Neuronal stem cell (in vitro differentiated cells): ENCODE measurements at regions not wholly inside any gene's neighbourhood (a gene's known extent, or its start where the extent isn't known, plus 50 kb on each side); places are given as distances from the start of the nearest gene placed in this dataset.
"Not testable (repeated sequence)": the region's sequence is repeated elsewhere in the genome, so short reads cannot be mapped to it uniquely, and the experiment has no call there.

ENCODE experiments used
- DNase-seq: peaks from one replicate; pipeline ENCODE4 v3.0.0-alpha.2; 2013; ENCODE audit warnings: low spot score
- H2AFZ ChIP-seq: one replicate; pipeline ENCODE4 v1.6.1; 2013; ENCODE audit warnings: mild to moderate bottlenecking, low read length, inconsistent platforms
- H2AK5ac ChIP-seq: 2 replicates; pipeline ENCODE4 v1.6.1; 2013; ENCODE audit warnings: low read depth, mild to moderate bottlenecking, inconsistent platforms, low read length, moderate library complexity, mixed read lengths
- H2BK120ac ChIP-seq: 2 replicates; pipeline ENCODE4 v1.6.1; 2013; ENCODE audit warnings: low read depth, mild to moderate bottlenecking, inconsistent platforms, low read length, moderate library complexity, mixed read lengths
- H2BK12ac ChIP-seq: one replicate; pipeline ENCODE4 v1.6.1; 2013; ENCODE audit warnings: low read length, inconsistent platforms
- H2BK15ac ChIP-seq: 2 replicates; pipeline ENCODE4 v1.6.1; 2013; ENCODE audit warnings: mild to moderate bottlenecking, low read length, inconsistent platforms, mixed read lengths
- H2BK5ac ChIP-seq: one replicate; pipeline ENCODE4 v1.6.1; 2013; ENCODE audit warnings: inconsistent platforms, mild to moderate bottlenecking, low read length, moderate library complexity
- H3K14ac ChIP-seq: one replicate; pipeline ENCODE4 v1.6.1; 2013; ENCODE audit warnings: low read length, inconsistent platforms
- H3K18ac ChIP-seq: 2 replicates; pipeline ENCODE4 v1.6.1; 2013; ENCODE audit warnings: low read length, inconsistent platforms
- H3K23ac ChIP-seq: 2 replicates; pipeline ENCODE4 v1.6.1; 2013; ENCODE audit warnings: low read depth, mild to moderate bottlenecking, mixed read lengths, low read length, inconsistent platforms; ENCODE audit not compliant: poor library complexity
- H3K27ac ChIP-seq: replicated peaks from 3 replicates; pipeline ENCODE4 v1.5.1; 2013; ENCODE audit warnings: low read length, inconsistent platforms
- H3K27me3 ChIP-seq, 3 experiments: 2 replicates each; pipeline ENCODE4 v1.6.1; 2013; ENCODE audit warnings: low read length in 3 of 3, mild to moderate bottlenecking in 2 of 3, inconsistent platforms in 1 of 3, low read depth in 1 of 3, mixed read lengths in 1 of 3, moderate library complexity in 1 of 3; ENCODE audit not compliant: control insufficient read depth in 3 of 3, insufficient read depth in 3 of 3
- H3K36me3 ChIP-seq, 2 donors: replicated peaks in 1 of 2; 2 replicates each; pipeline ENCODE4 v1.6.1; 2013; ENCODE audit warnings: low read length in 2 of 2; ENCODE audit not compliant: control insufficient read depth in 2 of 2, insufficient read depth in 2 of 2
- H3K4ac ChIP-seq: 2 replicates; pipeline ENCODE4 v1.6.1; 2013; ENCODE audit warnings: inconsistent platforms, mild to moderate bottlenecking, low read length, moderate library complexity
- H3K4me1 ChIP-seq, 2 donors: 1 replicate in 1 of 2; 2 replicates in 1 of 2; pipeline ENCODE4 v1.6.1; 2013; ENCODE audit warnings: low read length in 2 of 2, low read depth in 1 of 2; ENCODE audit not compliant: control insufficient read depth in 2 of 2, insufficient read depth in 1 of 2
- H3K4me2 ChIP-seq: one replicate; pipeline ENCODE4 v1.6.1; 2013; ENCODE audit warnings: mild to moderate bottlenecking, low read length, inconsistent platforms; ENCODE audit not compliant: insufficient read depth, poor library complexity, severe bottlenecking
- H3K4me3 ChIP-seq, 2 donors: 2 replicates each; pipeline ENCODE4 v1.5.1; 2013; ENCODE audit warnings: low read length in 2 of 2, mild to moderate bottlenecking in 2 of 2, inconsistent platforms in 1 of 2, moderate library complexity in 1 of 2
- H3K79me1 ChIP-seq: one replicate; pipeline ENCODE4 v1.6.1; 2013; ENCODE audit warnings: low read depth, mild to moderate bottlenecking, inconsistent platforms, low read length, moderate library complexity
- H3K9ac ChIP-seq: one replicate; pipeline ENCODE4 v1.6.1; 2013; ENCODE audit warnings: mild to moderate bottlenecking, low read depth, low read length, inconsistent platforms; ENCODE audit not compliant: poor library complexity
- H3K9me3 ChIP-seq, 2 donors: replicated peaks in 1 of 2; 2 replicates each; pipeline versions ENCODE3 to v1.6.1; 2013; ENCODE audit warnings: low read length in 2 of 2, mild to moderate bottlenecking in 2 of 2, inconsistent platforms in 1 of 2, low read depth in 1 of 2, mixed read lengths in 1 of 2, moderate library complexity in 1 of 2; ENCODE audit not compliant: control insufficient read depth in 2 of 2, insufficient read depth in 1 of 2
- H4K8ac ChIP-seq: one replicate; pipeline ENCODE4 v1.6.1; 2013; ENCODE audit warnings: low read depth, mild to moderate bottlenecking, inconsistent platforms, low read length, moderate library complexity
- H4K91ac ChIP-seq: one replicate; pipeline ENCODE4 v1.6.1; 2013; ENCODE audit warnings: low read length, low read depth, mild to moderate bottlenecking, inconsistent platforms; ENCODE audit not compliant: poor library complexity
- WGBS, 2 donors: extraction: QIAGEN DNeasy Blood & Tissue Kit; methylation state at CpG; one replicate each; pipeline ENCODE4 v1.1.7; 2013; ENCODE audit warnings: missing lambda C conversion rate in 2 of 2, mixed read lengths in 1 of 2; ENCODE audit not compliant: insufficient read length in 2 of 2, insufficient replicate concordance in 1 of 2; ENCODE audit errors: extremely low coverage in 2 of 2; 5-methylcytosine and 5-hydroxymethylcytosine counted together

DNA sequence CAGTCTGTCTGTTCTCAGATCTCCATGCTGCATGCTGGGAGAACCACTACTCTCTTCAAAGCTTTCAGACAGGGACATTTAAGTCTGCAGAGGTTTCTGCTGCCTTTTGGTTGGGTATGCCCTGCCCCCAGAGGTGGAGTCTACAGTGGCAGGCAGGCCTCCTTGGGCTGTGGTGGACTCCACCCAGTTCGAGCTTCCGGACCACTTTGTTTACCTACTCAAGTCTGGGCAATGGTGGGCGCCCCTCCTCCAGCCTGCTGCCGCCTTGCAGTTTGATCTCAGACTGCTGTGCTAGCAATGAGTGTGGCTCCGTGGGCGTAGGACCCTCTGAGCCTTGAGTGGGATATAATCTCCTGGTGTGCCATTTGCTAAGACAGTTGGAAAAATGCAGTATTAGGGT is 317.1 kb downstream of the COL12A1 start:
- peak overlapping the region; percentile 43 for H4K8ac ChIP-seq
- H2BK12ac ChIP-seq, H3K79me1 ChIP-seq, H3K23ac ChIP-seq, H4K91ac ChIP-seq, H3K4me1 ChIP-seq, H3K27me3 ChIP-seq, H2BK5ac ChIP-seq, H2AK5ac ChIP-seq, H2BK120ac ChIP-seq, H3K9me3 ChIP-seq, H3K18ac ChIP-seq, H3K4ac ChIP-seq, H3K27ac ChIP-seq, H3K4me3 ChIP-seq, H3K9ac ChIP-seq, H2BK15ac ChIP-seq, H3K36me3 ChIP-seq, H3K14ac ChIP-seq, H2AFZ ChIP-seq, DNase-seq, H3K4me2 ChIP-seq: not testable (repeated sequence)
- no CpG with 5 or more reads among the region's 6 CpGs for WGBS, 2 donors

DNA sequence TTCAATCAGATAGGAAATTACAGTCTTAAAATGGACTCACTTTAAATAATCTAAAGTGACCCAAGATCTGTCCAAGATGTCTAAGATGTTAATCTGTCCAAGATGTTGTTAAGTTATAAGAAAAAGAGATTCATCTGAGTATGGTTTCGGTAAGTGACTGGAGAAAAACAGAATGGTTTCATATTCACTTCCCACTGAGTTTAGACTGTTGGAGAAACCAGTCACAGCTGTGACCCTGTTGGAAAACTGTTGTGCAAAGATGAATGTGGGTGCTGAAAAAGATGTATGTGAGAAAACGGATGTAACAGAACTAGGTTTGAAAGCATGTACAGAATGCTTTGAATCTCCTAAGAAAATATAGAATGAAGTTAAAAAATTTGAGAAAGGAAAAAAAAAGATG is 325.9 kb downstream of the COL12A1 start:
- Histone ChIP-seq H2BK120ac (no peak overlapping the region), H2BK5ac (no peak overlapping the region), H3K27me3 (no peaks in the 10 kb centered on the region), H3K23ac (no peak overlapping the region), H3K9me3 (no peaks in the 10 kb centered on the region), H4K91ac (no peak overlapping the region), H3K4ac (no peak overlapping the region), H4K8ac (no peak overlapping the region), H3K18ac (no peak overlapping the region), H3K9ac (no peak overlapping the region), H3K27ac (no peak overlapping the region), H2AK5ac (no peak overlapping the region), H2BK15ac (no peak overlapping the region), H3K14ac (no peak overlapping the region), H2AFZ (no peak overlapping the region), H3K4me1 (no peaks in the 10 kb centered on the region), H3K36me3 (no peaks in the 10 kb centered on the region), H3K4me2 (no peak overlapping the region), H3K4me3 (no peak overlapping the region), H2BK12ac (no peak overlapping the region), H3K79me1 (no peaks in the 10 kb centered on the region)
- no peak for DNase-seq
- WGBS, 2 donors, result no CpG with 5 or more reads among the region's 2 CpGs

DNA sequence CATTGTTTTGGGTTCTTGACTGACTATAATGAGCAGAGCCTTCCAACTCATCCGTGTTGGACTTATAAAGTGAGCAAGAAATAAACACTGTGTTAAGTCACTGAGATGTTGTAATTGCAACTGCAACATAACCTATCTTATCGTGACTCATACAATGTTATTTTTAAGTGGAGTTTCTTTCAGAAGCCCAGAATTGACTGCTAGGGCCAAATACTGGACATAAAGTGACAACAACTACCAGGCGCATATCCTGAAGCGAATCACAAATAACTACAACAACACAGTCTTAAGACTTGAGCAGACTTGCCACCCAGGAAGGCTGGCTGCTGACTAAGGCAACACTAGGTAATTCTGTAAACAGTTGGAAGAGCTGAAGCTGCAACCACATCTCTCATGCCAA is 326.6 kb downstream of the COL12A1 start:
- no peak overlapping the region for H3K9ac ChIP-seq
- H3K18ac ChIP-seq, result no peak overlapping the region
- no peak overlapping the region for H2AFZ ChIP-seq
- H2BK15ac ChIP-seq, result no peak overlapping the region
- H3K4me3 ChIP-seq, result no peak overlapping the region
- no peak for DNase-seq
- no CpG with 5 or more reads among the region's 4 CpGs for WGBS, 2 donors
- H3K27me3 ChIP-seq, result no peaks in the 10 kb centered on the region
- no peaks in the 10 kb centered on the region for H3K9me3 ChIP-seq
- H3K4me1 ChIP-seq, result no peaks in the 10 kb centered on the region
- H2AK5ac ChIP-seq, result no peak overlapping the region
- H2BK120ac ChIP-seq, result no peak overlapping the region
- no peak overlapping the region for H4K91ac ChIP-seq
- no peaks in the 10 kb centered on the region for H3K79me1 ChIP-seq
- no peak overlapping the region for H2BK12ac ChIP-seq
- H4K8ac ChIP-seq, result no peak overlapping the region
- no peak overlapping the region for H3K23ac ChIP-seq
- H3K36me3 ChIP-seq, result no peaks in the 10 kb centered on the region
- H2BK5ac ChIP-seq, result no peak overlapping the region
- H3K4me2 ChIP-seq, result no peak overlapping the region
- H3K27ac ChIP-seq, result no peak overlapping the region
- no peak overlapping the region for H3K14ac ChIP-seq
- H3K4ac ChIP-seq, result no peak overlapping the region

DNA sequence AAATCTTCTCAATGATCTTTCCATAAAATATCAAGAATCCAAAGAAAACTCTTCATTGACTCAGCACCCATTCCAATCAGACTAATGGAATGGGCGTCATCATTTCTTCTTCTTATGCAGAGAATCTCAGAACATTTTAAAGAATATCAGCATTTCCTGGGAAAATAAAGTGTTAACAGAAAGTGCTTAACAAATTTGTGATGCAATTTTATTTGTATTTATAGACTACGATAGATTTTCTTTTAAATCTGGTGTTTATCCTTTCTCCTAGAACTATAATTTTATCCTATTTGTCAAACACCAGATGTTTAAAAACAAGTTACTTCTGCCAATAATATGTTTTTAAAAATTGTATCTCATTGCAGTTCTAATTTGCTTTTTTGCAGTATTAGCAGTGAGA is 330.7 kb downstream of the COL12A1 start:
- Histone ChIP-seq H2AFZ (no peak overlapping the region), H4K8ac (no peak overlapping the region), H3K14ac (no peak overlapping the region), H3K4me3 (no peak overlapping the region), H2BK12ac (no peak overlapping the region), H2AK5ac (no peak overlapping the region), H3K27me3 (no peaks in the 10 kb centered on the region), H3K9ac (no peak overlapping the region), H2BK5ac (no peak overlapping the region), H3K27ac (no peak overlapping the region), H2BK15ac (no peak overlapping the region), H3K4me2 (no peak overlapping the region), H3K4ac (no peak overlapping the region), H4K91ac (no peak overlapping the region), H3K79me1 (no peaks in the 10 kb centered on the region), H3K36me3 (no peaks in the 10 kb centered on the region), H3K18ac (no peak overlapping the region), H2BK120ac (no peak overlapping the region), H3K23ac (no peak overlapping the region), H3K9me3 (no peaks in the 10 kb centered on the region), H3K4me1 (no peaks in the 10 kb centered on the region)
- WGBS, 2 donors, result no CpG with 5 or more reads among the region's 2 CpGs
- DNase-seq, result no peak
